ENCODE measurements at regions not wholly inside any gene's neighbourhood (a gene's known extent, or its start where the extent isn't known, plus 50 kb on each side); places are given as distances from the start of the nearest gene placed in this dataset.

DNA sequence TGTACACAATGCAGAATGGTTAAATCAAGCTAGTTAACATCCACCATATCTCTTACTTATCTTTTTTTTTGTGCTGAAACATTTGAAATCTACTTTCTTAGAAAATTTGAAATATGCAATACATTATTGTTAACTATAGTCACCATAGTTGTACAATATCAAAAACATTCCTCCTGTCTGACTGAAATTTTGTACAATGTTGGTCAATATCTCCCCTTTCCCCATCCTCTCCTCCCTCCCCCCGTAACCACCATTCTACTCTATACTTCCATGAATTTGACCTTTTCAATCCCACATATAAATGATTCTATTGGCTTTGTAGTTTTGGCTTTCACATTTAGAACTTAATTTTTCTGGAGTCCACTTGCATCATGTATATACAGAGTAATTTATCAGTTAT, 63.5 kb upstream of the DCD start:
- Histone ChIP-seq H3K27ac (no peak overlapping the region), H3K36me3 (ENCODE audit: insufficient read depth) (no peaks in the 10 kb centered on the region), H2AFZ (ENCODE audit: low read depth) (no peak overlapping the region), H4K20me1 (ENCODE audit: insufficient read depth) (no peaks in the 10 kb centered on the region), H3K4me3 (IDR thresholded peaks at IDR 0.05; ENCODE audit: insufficient read depth, low read depth, low read length) (no peak overlapping the region), H3K27me3 (ENCODE audit: insufficient read depth, low read depth) (no peaks in the 10 kb centered on the region), H3K79me2 (ENCODE audit: insufficient read depth, low read depth) (no peaks in the 10 kb centered on the region), H3K4me2 (no peak overlapping the region), H3K9ac (no peak overlapping the region), H3K4me1 (ENCODE audit: low read depth, poor library complexity, severe bottlenecking) (no peaks in the 10 kb centered on the region)
- TF ChIP-seq, protein P1, sequence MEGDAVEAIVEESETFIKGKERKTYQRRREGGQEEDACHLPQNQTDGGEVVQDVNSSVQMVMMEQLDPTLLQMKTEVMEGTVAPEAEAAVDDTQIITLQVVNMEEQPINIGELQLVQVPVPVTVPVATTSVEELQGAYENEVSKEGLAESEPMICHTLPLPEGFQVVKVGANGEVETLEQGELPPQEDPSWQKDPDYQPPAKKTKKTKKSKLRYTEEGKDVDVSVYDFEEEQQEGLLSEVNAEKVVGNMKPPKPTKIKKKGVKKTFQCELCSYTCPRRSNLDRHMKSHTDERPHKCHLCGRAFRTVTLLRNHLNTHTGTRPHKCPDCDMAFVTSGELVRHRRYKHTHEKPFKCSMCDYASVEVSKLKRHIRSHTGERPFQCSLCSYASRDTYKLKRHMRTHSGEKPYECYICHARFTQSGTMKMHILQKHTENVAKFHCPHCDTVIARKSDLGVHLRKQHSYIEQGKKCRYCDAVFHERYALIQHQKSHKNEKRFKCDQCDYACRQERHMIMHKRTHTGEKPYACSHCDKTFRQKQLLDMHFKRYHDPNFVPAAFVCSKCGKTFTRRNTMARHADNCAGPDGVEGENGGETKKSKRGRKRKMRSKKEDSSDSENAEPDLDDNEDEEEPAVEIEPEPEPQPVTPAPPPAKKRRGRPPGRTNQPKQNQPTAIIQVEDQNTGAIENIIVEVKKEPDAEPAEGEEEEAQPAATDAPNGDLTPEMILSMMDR (conservative IDR thresholded peaks at IDR 0.05; ENCODE audit: low read depth, low read length) = no peak

GRCh38 chr12:54708826-54709225, 60.7 kb upstream of the DCD start:
- Histone ChIP-seq H3K79me2 (ENCODE audit: insufficient read depth, low read depth) (no peaks in the 10 kb centered on the region), H3K9ac (no peak overlapping the region), H3K27me3 (ENCODE audit: insufficient read depth, low read depth) (no peaks in the 10 kb centered on the region), H2AFZ (ENCODE audit: low read depth) (no peak overlapping the region), H3K36me3 (ENCODE audit: insufficient read depth) (no peaks in the 10 kb centered on the region), H3K27ac (no peak overlapping the region), H3K4me3 (IDR thresholded peaks at IDR 0.05; ENCODE audit: insufficient read depth, low read depth, low read length) (no peak overlapping the region), H4K20me1 (ENCODE audit: insufficient read depth) (no peaks in the 10 kb centered on the region), H3K4me2 (no peak overlapping the region), H3K4me1 (ENCODE audit: low read depth, poor library complexity, severe bottlenecking) (no peaks in the 10 kb centered on the region)
- TF ChIP-seq, protein P1 (conservative IDR thresholded peaks at IDR 0.05; ENCODE audit: low read depth, low read length) = no peak

- H2AFZ ChIP-seq (ENCODE audit: low read depth) = no peak overlapping the region
- no peak overlapping the region for H3K4me2 ChIP-seq
- TF ChIP-seq, protein P1 (conservative IDR thresholded peaks at IDR 0.05; ENCODE audit: low read depth, low read length) = no peak
- no peak overlapping the region for H3K27ac ChIP-seq
- H3K27me3 ChIP-seq (ENCODE audit: insufficient read depth, low read depth) = no peaks in the 10 kb centered on the region
- H3K79me2 ChIP-seq (ENCODE audit: insufficient read depth, low read depth) = no peaks in the 10 kb centered on the region
- no peaks in the 10 kb centered on the region for H3K36me3 ChIP-seq (ENCODE audit: insufficient read depth)
- no peak overlapping the region for H3K9ac ChIP-seq
- H3K4me3 ChIP-seq (IDR thresholded peaks at IDR 0.05; ENCODE audit: insufficient read depth, low read depth, low read length) = no peak overlapping the region
- H4K20me1 ChIP-seq (ENCODE audit: insufficient read depth) = no peaks in the 10 kb centered on the region
- H3K4me1 ChIP-seq (ENCODE audit: low read depth, poor library complexity, severe bottlenecking) = no peaks in the 10 kb centered on the region
Measured at GRCh38 chr12:54704202-54704601, 56.0 kb upstream of the DCD start.

- H3K27me3 ChIP-seq (ENCODE audit: insufficient read depth, low read depth) = no peaks in the 10 kb centered on the region
- H3K4me1 ChIP-seq (ENCODE audit: low read depth, poor library complexity, severe bottlenecking) = no peaks in the 10 kb centered on the region
- TF ChIP-seq, protein P1 (conservative IDR thresholded peaks at IDR 0.05; ENCODE audit: low read depth, low read length) = peak; percentile 97
- H3K4me2 ChIP-seq = no peak overlapping the region
- no peaks in the 10 kb centered on the region for H3K36me3 ChIP-seq (ENCODE audit: insufficient read depth)
- no peak overlapping the region for H3K9ac ChIP-seq
- no peaks in the 10 kb centered on the region for H3K79me2 ChIP-seq (ENCODE audit: insufficient read depth, low read depth)
- no peak overlapping the region for H3K4me3 ChIP-seq (IDR thresholded peaks at IDR 0.05; ENCODE audit: insufficient read depth, low read depth, low read length)
- H2AFZ ChIP-seq (ENCODE audit: low read depth) = no peak overlapping the region
- no peaks in the 10 kb centered on the region for H4K20me1 ChIP-seq (ENCODE audit: insufficient read depth)
- no peak overlapping the region for H3K27ac ChIP-seq
Measured at GRCh38 chr12:54701940-54702592, 53.9 kb upstream of the DCD start.
